SW 1271 (cell line): ENCODE measurements at regions not wholly inside any gene's neighbourhood (a gene's known extent, or its start where the extent isn't known, plus 50 kb on each side); places are given as distances from the start of the nearest gene placed in this dataset.

Experiments
- DNase-seq, 2 experiments: peaks; one replicate each; lab custom pipeline; 2025; lab: John Stamatoyannopoulos, UW

GRCh38 chr9:89768650-89769071 lies 163.8 kb downstream of the GADD45G start:
- no peak for DNase-seq

DNA sequence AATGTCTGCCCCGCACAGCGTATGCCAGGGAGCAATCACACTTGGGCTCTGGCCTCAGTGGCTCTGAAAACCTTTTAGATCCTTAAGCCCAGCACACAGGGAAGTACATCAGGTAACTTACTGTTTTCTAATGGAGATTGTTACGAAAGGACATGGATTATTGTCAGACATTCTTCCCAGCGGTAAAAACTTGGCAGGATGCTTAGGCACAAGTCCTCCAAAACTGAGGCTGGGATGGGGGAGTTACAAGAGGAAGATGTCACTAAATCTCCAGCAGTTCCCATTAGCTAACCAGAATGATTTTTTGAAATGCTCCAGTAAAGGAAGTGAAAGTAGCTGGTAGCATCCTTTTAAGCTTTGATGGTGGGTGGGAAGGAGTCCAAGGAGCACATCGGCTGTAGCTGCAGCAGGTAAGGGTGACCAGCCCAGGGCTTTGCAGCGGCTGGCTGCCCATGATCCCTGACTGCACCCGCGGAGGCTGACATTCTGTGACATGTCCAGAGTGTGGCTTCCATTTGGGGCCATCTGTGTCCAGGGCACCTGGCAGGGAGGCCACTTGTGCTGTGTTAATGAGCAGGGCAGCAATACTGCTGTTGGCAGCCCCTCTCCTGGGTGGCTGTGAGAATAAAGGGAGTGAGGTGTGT lies 165.8 kb downstream of the GADD45G start:
- no peak for DNase-seq

DNA sequence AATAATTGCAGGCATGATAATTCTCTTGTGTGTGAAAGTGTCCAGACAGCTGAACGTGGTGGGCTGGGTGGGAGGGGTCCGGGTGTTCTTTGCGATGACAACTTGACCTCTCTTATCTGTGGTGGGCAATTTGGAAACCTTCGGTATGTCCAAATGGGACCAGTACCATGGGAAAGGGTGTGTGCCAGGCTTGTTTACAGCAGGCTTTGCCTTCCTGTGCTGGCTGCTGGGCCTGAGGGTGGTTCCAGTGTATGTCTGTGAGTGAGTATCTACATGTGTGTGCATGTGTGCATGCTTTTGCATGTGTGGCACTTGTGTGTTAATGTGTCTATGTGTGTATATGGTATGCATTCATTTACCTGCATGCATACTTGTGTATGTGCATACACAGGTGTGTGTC lies 166.4 kb downstream of the GADD45G start:
- DNase-seq: no peak

DNA sequence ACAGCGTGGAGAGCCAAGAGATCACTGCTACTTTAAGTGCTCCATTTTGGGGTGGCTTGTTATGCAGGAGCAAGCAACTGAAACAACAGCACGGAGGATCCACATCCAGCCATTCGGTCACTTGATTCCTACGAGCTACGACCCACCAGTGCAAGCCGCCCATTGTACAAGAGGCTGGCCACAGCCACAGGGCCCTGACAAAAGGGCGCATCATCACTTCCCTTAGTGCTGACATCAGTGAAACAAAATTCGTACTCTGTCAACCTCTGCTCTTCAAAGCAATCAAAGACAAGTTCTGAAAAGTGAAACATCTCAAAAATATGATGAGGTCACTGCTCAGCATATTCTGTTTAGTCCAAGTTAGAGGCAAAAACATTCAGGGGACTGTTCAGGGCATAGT lies 168.4 kb downstream of the GADD45G start:
- DNase-seq: no peak

GRCh38 chr9:89774858-89775370 lies 170.1 kb downstream of the GADD45G start:
- DNase-seq: no peak

- DNase-seq: no peak
These were observed 170.8 kb downstream of the GADD45G start for GRCh38 chr9:89775641-89776040.

GRCh38 chr9:89776795-89777525 lies 172.1 kb downstream of the GADD45G start:
- DNase-seq: no peak

GRCh38 chr9:89777544-89777943 lies 172.7 kb downstream of the GADD45G start:
- DNase-seq: no peak

GRCh38 chr9:89778100-89779090 lies 173.6 kb downstream of the GADD45G start:
- no peak for DNase-seq

DNA sequence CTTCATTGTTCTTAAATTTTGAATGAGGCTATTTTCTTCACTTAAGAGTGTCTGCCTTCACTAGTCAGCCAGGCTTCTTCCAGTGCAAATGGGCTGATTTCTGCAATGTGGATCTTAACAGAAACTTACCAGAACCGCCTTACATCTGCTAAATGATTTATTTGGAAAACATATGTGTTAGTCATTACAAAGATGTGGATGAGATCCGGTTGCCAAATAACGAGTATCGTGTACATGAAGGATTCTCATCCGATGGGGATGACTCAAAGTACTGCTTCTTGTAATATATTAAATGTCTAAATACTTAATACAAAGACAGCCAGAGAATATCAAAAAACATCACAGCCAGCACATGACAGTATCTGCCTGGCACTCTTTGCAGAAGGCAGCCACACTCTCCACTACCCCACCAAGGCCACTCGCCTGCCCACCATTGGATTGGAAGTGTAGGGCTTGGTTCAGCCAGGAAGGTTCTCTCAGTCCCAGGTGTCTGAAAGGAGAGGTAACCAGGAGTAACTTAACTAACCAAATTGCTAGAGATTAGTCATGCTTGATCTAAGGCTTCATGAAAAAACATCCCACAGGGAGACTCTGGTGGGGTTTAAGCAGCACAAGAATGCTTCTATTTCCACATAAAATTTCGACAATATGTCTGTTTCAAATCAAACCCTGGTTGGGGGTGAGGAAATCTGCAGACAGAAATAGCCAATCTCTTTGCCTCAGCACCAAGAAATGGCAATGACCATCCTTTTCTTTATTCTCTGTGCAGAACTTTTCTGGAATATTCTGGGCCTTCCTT lies 174.8 kb downstream of the GADD45G start:
- DNase-seq: no peak

GRCh38 chr9:89780959-89781358 lies 176.1 kb downstream of the GADD45G start:
- DNase-seq: no peak

GRCh38 chr9:89781838-89782540 lies 177.2 kb downstream of the GADD45G start:
- DNase-seq: no peak

GRCh38 chr9:89786655-89787054 lies 181.8 kb downstream of the GADD45G start:
- no peak for DNase-seq

DNA sequence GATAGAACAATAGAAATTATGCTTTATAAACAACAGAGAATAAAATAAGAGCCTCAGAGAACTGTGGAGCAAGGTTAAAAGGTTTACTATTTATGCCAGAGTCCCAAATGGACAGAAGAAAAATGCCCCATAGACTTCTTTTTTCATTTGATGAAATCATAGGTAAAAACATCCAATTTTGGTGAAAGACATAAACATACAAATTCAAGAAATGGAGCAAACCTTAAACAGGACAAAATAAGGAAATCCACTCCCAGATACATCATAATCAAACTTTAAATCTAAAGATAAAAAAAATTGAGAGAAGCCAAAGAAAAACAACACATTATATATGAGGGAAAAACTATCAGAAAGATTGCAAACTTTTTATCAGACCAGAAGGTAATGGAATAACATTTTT lies 182.8 kb downstream of the GADD45G start:
- no peak for DNase-seq

DNA sequence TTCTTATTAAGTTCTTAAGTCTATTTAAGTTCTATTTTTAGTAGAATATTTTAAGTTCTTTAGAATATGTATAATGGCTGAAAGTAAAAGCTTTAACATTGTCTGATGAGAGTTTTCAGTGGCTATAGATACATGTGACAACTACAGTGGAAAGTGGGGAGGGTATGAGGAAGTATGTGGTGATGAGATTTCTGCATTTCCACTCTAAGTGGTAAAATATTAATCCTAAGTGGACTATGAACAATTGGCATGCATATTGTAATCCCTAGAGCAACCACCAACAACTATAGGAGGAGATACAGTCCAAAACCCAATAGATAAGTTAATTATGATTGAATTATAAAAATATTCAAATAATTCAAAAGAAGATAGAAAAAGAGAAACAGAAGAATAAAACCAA lies 183.6 kb downstream of the GADD45G start:
- DNase-seq: no peak

- DNase-seq: no peak
These were observed 185.2 kb downstream of the GADD45G start for GRCh38 chr9:89789922-89790510.

DNA sequence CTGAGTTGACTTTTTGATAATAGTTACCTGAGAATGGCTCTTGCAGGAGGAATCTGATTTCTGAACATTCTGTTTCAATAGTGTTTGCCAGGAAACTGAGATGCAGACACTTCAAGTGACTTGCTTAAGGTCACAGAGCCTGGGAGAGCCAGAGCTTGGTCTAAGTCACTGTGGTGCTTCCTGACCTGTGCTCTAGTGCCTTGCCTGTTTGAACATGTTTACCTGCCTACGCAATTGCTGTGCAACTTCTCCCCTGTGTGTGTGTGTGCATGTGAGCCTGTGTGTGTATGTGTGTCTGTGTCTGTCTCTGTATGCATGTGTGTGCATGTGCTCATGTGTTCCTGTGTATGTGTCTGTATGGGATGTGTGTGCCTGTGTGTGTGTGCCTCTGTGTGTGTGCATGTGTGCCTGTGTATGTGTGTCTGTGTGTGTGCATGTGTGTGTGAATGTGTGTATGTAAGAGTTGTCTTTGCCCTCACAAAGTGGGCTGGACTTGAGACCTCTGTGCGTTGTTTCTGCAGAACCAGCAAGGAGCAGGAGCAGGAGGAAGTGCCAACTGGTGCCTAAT lies 185.8 kb downstream of the GADD45G start:
- no peak for DNase-seq

DNA sequence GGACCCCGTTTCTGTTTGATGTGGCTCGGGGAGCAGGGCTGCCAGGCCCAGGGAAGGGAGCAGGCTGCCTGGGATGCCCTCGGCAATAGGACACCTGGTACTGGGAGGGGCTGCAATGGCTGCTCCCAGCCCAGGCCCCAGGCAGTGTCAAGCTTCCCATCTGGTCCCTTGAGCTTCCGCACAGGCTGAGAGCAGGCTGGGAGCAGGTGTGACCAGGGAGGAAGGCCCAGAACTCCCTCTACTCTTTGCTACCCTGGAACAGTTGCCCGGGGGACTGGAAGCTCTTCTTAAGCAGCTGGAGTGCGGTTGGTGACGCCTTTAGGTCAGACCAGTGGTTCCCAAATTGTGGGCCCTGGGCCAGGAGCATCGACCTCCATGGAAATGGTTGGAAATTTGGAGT lies 186.9 kb downstream of the GADD45G start:
- no peak for DNase-seq

GRCh38 chr9:89792189-89793123 lies 187.6 kb downstream of the GADD45G start:
- DNase-seq: no peak
